H1 (cell line): ENCODE measurements at regions not wholly inside any gene's neighbourhood (a gene's known extent, or its start where the extent isn't known, plus 50 kb on each side); places are given as distances from the start of the nearest gene placed in this dataset.

Experiments
- ASH2L ChIP-seq: fragments of 200-600, 300-600 bp; sonication (generic); IDR thresholded peaks from one replicate; pipeline ENCODE4 v1.7.1; 2017; ENCODE audit warnings: low read length
- BRCA1 ChIP-seq: IDR thresholded peaks from 2 replicates; pipeline ENCODE4 v1.6.1; 2012; ENCODE audit warnings: low read depth, low read length, improper control_type of control experiment
- CHD1 ChIP-seq: IDR thresholded peaks from 2 replicates; pipeline ENCODE4 v1.6.1; 2012; ENCODE audit warnings: low read depth, low read length, improper control_type of control experiment
- EP300 ChIP-seq, 2 experiments: IDR thresholded peaks; 1 replicate in 1 of 2; 2 replicates in 1 of 2; pipeline ENCODE4 v1.6.1; 2011 to 2012; ENCODE audit warnings: low read depth in 2 of 2, low read length in 2 of 2, mild to moderate bottlenecking in 2 of 2, borderline replicate concordance in 1 of 2, inconsistent platforms in 1 of 2, moderate library complexity in 1 of 2
- FOSL1 ChIP-seq: IDR thresholded peaks from 2 replicates; pipeline ENCODE4 v1.6.1; 2011; ENCODE audit warnings: mild to moderate bottlenecking, low read depth, low read length, moderate library complexity; ENCODE audit not compliant: insufficient read depth
- KDM4A ChIP-seq: IDR thresholded peaks from one replicate; pipeline ENCODE4 v1.7.1; 2012; ENCODE audit warnings: low read depth, mild to moderate bottlenecking, moderate library complexity, low read length, inconsistent platforms; ENCODE audit not compliant: severe bottlenecking
- SP2 ChIP-seq: IDR thresholded peaks from 2 replicates; pipeline ENCODE4 v1.6.1; 2012; ENCODE audit warnings: mild to moderate bottlenecking, low read length, inconsistent platforms
- TBP ChIP-seq: IDR thresholded peaks from 2 replicates; pipeline ENCODE4 v1.6.1; 2011; ENCODE audit warnings: low read depth, low read length, improper control_type of control experiment

DNA sequence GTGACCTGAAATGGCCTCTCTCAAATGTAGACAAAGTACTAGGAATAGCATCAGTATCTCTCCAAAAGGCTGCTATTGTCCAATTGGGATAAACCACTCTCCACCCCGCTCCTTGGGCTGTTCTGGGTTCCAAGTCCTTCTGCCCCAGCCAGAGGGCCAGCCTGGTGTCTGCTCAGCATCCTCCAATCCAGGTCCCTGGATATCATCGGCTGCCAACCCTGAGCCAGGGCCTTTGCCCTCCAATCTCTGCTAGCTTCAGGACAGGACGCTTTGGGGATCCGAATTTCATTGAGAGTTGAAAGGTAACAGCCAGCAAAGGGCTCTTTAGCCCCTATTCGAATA, 119.3 kb upstream of the ADPGK start (continued):
- no peak for TF ChIP-seq TBP
- no peak for TF ChIP-seq SP2
- TF ChIP-seq CHD1, result no peak
- TF ChIP-seq KDM4A, result no peak
- TF ChIP-seq BRCA1, result no peak
- TF ChIP-seq FOSL1, result no peak
- no peak for TF ChIP-seq EP300 (IDR thresholded peaks at IDR 0.05; ENCODE audit: borderline replicate concordance in 1 of 2, low read depth in 2 of 2, low read length in 2 of 2)
- TF ChIP-seq ASH2L, result no peak
